GM18499 (cell line): ENCODE measurements at regions not wholly inside any gene's neighbourhood (a gene's known extent, or its start where the extent isn't known, plus 50 kb on each side); places are given as distances from the start of the nearest gene placed in this dataset.
"Not testable (repeated sequence)": the region's sequence is repeated elsewhere in the genome, so short reads cannot be mapped to it uniquely, and the experiment has no call there.

Experiments
- ATAC-seq: cut with Tn5 transposase; IDR thresholded peaks from one replicate; pipeline ENCODE4 v1.9.1; 2021; ENCODE audit warnings: moderate number of reproducible peaks; ENCODE audit not compliant: insufficient read depth, unreplicated experiment

DNA sequence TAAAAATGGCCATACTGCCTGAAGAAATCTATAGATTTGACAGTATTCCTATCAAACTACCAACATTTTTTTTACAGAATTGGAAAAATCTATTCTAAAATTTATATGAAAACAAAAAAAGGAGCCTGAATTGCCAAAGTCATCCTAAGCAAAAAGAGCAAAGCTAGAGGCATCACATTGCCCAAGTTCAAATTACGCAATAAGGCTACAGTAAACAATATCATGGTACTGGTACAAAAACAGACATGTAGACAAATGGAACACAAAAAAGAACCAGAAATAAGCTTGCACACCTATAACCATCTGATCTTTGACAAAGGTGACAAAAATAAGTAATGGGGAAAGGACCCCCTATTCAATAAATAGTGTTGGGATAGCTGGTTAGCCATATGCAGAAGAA lies 50.2 kb upstream of the THSD7B start:
- no peak for ATAC-seq

DNA sequence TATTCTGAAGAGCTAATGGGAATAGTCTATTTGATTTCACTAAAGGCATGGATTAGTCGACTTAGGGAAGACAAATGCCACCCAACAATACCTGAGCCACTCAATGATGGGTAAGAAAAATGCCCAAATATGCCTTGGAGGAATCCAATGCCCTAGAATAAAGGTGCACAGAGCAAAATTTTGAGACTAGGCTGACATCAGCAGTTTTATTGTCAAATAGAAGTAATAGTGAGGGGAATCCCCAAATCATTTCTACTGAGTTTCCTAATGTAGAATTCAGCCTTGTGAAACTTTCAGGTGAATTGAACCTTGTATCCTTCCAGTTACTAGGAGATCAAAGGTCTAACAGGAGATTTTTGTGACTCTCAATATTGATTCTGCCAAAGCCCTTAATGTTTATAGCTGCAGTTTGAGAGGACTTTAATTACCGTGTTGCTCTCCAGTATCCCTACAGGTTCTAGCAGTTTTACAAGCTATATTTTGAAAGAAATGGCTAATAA lies 50.8 kb upstream of the THSD7B start:
- no peak for ATAC-seq

DNA sequence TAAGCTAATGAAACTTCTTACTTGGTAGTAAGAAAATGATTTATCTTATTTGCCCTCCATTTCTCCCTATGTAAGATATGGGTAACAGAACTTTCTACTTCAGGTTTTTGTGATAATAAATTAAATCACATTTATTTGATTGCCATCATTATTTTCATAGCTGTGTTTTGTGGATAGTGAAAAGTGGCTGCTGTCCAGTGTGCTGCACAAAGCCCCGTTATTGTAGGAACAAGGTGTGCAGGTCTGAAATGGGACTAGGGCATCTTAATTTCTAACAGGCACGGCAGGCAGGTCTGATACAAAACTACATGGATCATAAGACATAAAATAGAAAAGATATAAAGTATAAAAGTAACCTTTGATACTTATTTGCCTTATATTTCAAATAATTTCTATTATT lies 51.6 kb upstream of the THSD7B start:
- no peak for ATAC-seq

DNA sequence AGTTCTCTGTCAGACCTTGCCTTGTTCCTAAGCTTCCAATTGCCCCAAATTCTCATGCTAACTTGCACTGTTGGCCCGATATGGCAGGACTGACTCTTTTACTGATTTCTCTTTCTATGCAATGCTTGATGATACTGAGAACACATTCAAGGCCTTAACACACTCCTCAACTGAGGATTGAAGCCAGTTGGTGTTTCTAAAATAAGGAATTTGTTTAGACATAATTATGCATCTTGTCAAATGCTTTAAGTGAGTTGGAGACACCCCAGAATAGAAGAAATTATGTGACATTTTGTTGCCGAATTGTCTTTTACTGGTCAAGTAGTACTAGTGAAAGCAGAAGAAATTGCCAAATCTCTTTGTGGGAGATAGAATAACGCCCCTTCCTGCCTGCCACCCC lies 60.0 kb upstream of the THSD7B start:
- no peak for ATAC-seq

DNA sequence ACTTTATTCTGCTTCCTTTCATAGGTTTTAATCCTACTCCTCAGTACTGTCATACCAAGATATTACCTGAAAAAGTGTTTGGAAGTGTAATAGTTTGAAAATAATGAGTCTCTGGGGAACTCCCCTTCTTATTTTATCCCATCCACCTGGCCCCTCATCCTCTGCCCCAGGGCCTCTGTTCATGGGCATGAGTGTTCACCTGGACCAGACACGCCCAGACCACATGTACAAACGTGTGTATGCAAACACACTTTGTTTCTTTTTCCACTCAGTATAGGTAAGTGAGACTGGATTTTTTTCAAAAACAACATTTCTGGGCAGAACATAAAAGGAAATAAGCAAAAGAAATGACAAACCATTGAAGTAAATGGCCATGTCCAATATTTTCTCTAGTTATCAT lies 62.1 kb upstream of the THSD7B start:
- no peak for ATAC-seq

DNA sequence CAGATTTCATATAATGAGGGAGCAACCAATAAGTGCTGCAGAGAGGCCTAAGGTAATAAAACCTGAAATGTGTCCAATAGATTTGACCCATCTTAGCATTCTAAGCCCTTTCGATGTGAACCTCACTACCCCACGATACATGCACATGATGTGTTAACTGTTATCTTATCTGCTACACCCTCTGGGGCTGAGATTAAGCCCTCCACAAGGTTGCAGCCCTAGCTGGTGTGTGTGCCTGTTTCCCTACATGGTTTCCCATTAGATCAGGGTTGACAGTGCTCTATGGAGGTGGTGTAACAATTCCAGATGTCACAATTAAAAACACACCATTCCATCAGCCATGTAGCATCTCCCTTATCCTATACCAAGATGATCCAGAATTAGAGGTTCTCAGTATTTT lies 68.9 kb upstream of the THSD7B start:
- ATAC-seq: no peak

DNA sequence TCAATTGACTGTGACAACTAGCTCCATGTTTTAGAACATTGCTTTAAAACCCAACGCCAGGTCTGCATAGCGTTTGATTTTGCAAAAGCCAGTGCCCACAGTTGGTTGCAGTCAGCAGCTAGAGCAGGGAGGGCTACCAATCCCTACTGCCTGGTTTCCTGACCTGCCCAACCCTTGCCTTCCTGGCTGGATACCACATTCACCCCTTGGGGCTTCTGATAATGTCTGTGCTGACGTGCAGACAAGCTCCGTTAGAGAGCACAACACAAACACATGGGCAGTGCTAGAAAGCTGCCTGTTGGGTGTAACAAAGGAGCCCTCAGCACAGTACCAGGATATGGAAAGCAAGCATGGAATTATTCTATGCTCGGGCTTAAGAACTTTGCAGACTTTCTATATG lies 71.4 kb upstream of the THSD7B start:
- no peak for ATAC-seq

DNA sequence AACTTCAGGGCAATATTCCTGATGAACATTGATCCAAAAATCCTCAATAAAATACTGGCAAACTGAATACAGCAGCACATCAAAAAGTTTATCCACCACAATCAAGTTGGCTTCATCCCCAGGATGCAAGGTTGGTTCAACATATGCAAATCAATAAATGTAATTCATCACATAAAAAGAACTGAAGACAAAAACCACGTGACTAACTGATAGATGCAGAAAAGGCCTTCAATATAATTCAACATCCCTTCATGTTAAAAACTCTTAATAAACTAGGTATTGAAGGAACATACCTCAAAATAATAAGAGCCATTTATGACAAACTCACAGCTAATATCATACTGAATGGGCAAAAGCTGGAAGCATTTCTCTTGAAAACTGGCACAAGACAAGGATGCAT lies 85.3 kb upstream of the THSD7B start:
- ATAC-seq: not testable (repeated sequence)

DNA sequence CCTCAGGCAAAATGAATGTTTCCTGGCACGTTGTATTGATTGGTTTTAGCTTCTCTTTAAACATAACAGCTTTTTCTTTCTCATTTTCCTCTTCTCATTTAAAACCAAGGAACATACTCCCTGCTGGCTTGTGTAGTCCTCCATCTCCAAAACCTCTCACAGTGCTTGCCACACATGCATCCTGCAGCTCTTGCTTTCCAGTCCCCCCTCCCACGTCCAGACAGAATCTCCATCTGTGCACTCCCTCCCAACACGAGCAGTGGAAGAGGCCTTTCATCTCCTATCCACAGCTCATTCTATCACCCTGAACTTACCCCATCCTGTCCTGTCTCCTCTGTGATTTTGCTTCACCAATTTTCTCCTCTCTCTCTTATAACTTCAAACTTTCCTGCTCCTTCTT lies 99.6 kb upstream of the THSD7B start:
- no peak for ATAC-seq

DNA sequence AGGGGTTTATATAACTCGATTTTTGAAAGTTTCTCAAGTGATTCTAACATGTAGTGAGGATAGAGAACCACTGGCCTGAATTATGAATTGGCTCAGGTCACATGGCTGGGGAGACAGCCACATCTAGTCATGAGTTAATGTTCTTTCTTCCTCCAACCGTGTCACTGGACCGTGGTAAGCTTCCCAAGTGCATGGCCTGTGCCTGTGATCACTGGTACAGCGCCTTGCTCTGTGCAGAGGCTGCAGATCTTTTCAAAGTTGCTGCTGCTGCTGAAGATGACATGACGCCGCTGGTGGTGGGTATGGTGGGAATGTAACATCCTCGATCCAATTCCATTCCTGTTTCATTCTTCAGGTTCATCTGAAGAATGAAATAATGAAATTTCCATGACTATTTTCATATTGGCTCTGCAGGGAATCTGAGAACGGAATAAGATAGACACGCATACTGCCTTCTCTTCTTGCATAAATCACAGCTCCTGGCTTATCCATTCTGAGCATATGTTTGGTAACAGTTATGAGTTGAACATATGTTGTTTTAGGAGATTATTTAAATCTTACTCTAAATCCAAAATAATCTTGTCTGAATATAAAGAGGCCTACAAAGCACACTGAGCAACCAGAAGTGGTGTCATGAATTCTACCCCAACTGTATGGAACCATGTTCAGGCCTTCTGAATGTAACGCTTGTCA lies 100.5 kb upstream of the THSD7B start:
- ATAC-seq: no peak

DNA sequence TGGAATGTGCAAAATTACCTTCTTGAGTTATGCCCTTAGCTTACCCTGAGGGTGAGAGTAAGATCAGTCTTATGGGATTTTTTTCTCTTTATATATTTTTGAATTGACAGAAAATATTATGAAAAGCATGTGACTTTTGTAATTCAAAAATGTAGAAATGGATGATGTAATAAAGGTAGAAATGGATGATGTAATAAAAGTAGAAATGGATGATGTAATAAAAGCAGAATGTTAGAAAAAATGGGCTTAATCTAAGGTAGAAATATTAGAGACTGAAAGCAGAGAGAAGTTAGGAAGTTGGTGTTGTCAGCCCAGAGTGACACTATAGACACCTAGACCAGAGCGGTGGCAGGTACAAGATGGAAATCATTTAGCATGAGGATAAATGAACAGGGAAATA lies 107.1 kb upstream of the THSD7B start:
- no peak for ATAC-seq

DNA sequence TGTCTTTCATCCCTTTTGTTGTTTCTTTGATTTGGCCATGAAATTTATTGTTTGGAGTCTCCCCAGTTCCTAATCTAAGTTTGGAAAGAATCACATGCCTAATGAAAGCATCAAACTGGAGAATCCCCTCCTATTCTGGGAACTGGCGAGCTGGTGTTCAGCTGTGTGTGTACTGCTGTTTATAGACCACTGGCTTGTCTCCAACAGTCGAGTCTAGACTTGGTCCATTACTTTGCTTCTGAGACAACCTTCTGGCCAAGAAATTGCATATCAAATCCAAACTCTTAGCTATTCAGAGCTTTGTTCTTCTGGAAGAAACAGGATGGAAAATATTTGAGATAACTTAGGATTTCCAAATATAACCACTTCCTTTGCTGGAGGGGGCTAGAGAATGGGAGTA lies 111.5 kb upstream of the THSD7B start:
- ATAC-seq: no peak

DNA sequence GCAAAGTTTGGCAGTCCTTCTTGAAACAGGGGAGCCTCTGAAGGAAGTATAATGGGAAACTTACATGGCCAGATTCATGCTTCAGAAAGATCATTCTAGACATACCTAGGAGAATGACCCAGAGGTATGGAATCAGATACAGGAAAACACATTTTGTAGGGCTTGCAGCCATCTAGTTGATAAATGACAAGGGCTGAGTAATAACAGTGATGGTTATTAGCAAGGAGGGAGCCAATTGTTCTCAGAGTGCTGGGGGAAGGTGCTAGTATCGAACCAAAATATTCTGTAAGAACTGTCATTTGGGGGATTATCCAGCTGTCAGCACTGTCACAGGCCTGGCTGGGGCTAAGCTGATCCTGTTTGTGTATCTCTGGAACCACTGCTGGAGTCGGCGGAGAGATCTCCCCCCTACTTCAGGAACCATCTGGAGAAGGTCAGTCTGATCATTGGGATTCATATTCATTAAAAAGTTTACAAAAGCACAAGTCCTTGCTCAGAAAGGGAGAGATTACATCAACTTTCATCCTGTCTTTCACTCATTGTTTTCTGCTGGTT lies 113.8 kb upstream of the THSD7B start:
- no peak for ATAC-seq

DNA sequence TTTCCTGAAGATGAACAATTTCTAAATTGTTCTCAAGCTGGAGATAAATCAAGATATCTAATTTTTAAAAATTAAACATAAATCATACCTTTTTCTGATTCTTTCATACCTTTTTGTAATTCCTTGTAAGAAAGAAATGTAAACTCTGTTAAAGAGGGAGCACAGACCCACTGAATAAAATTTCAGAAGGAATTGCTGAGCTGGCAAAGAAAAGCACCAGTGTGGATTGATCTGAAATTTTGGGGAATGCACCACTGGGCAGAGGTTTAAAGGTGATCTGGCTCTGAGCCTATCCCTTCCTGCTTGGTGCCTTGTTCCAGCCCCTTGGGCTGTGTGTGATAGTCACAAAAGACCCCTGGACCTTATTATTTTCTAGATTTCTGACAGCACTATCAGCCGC lies 118.3 kb upstream of the THSD7B start:
- ATAC-seq: no peak

DNA sequence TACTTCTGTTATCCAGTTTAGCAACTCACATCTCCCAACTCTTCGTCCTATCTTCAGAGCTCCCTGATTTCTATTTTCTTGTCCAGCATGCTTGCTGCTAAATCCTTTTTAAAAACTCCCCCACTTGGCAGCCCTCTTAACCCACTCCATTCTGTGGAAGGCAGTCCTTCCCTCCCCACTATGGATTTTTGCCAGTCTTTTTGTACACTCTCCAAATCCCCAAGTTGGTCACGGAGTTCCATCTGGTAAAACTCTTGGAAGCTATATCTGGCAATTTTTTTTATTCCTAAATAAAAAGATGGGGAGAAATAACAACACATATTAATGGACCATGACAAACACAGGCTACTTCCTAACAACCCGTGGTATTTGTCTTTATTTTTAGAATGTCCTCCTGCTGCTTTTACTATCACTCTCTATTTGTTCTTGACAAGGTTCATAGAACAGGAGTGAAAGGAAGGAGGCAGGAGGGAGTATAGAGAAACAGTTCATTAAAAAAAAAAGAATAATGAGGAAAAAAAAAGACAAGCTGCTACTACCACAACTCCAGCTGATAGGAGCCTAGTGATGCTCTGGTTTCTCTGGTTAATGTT lies 120.0 kb upstream of the THSD7B start:
- no peak for ATAC-seq

DNA sequence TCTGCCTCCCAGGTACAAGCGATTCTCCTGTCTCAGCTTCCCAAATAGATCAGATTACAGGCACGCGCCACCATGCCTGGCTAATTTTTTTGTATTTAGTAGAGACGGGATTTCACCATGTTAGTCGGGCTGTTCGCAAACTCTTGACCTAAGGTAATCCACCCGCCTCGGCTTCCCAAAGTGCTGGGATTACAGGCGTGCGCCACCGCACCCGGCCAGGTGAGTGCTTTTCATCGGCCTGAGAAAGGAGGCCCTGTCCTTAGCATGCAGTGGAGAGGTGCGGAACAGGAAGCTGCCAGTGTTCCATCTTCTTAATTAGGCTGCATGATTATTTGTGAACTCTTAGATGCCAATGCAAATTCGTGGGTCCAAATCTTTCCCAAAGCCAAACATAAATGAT lies 125.7 kb upstream of the THSD7B start:
- ATAC-seq: no peak

DNA sequence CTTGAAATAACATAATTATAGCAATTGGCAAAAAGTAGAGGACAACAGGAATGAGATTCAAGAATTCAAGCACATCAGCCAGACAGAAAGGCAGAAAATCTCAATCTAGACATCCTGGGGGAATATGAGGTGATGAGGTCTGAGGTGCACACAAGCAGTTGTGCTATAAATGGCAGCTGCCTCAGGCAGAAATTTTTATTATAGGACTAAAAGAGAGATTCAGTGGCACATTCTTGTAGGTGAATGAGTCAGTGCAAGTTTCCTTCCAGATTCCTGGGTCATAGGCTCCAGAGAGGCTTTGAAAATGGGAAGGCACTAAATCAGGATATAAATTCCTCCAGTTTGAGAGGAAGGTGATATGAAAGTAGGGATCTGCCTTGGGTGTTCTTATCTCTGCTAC lies 127.2 kb upstream of the THSD7B start:
- no peak for ATAC-seq

DNA sequence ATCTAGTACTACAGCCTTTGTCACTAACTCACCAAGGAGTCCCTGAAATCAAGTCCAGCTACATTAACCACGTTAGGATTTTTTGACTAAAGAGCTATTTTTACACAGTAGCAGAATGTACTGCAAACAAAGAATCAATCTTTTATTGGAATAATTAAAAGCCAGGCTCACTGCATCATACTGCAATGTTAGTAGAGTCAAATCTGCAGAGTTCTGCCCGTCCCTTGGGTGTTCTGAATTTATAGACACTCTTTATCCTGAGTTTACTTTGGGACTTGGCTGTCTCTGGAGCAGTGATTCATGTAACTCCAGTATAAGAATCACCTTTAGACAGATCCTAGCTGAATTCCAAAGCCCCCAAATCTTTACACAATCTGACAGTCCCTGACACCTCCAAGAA lies 127.9 kb upstream of the THSD7B start:
- no peak for ATAC-seq

DNA sequence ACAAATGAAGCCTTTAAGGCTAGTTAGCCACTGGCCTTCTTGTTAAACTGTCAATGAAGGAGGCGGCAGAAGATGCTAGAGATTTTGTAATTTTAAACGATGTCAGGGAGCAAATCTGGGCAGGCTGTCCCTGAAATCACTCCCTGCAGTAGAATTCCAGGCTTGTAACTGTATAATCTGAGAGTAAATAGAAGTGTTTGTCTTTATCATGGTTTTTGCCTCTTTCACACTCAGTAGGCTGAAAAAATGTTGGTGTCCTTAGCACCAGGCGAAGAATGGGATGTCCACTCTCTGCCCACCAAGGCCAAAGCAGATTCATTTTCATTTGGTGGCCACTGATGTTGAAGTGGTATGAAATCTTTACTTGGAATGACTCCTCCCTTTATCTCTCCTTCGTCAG lies 136.9 kb upstream of the THSD7B start:
- no peak for ATAC-seq

DNA sequence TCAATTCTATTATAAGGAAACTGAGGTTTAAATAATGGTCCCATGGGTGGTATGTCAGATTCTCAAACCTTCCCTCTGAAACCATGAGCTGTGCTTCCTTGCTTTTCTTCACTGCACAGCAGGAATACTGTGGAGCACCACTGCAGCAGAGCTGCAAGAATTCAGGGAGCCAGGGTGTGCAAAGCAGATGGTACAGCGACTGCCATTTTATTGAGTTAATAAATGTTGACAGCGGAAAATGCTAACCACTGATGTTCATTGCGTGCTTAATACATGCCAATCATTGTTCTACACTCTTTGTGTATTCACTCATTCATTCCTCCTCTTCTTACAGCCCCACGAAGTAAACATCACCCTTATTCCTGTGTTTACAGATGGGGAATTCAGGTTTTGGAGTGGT lies 152.2 kb upstream of the THSD7B start:
- no peak for ATAC-seq

DNA sequence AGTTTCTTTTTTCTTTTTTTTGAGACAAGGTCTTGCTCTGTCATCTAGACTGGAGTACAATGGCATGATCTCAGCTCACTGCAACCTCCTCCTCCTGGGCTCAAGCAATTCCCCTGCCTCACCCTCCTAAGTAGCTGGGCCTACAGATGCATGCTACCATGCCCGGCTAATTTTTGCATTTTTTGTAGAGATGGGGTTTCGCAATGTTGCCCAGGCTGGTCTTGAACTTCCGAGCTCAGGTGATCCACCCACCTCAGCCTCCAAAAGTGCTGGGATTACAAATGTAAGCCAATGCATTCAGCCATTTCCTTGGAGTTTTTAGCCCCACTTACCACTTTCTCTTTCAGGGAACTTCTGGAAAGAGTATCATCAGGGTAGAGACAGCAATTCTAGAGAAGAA lies 153.3 kb upstream of the THSD7B start:
- ATAC-seq: no peak

DNA sequence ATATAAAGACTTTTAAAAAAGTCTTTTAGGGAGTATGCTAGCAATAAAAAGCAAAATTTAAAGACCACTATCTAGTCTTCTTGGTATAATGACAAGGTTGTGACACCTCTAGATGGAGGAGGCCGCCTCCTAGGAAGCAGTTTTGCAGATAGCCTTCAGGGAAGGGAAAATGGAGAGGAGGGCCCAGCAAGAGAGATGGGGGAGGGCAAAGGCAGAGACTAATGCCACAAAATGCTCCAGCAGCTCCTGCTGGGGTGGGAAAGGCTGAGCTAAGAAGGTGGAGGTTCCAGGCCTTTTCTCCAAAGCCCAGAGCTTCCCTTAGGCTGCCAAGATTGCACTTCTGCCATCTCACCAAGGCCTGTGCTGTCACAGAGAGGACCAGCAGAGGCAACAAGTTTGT lies 153.9 kb upstream of the THSD7B start:
- ATAC-seq: no peak
